Sigmoid colon (tissue), 6 donors: ENCODE measurements at regions not wholly inside any gene's neighbourhood (a gene's known extent, or its start where the extent isn't known, plus 50 kb on each side); places are given as distances from the start of the nearest gene placed in this dataset.

ENCODE experiments used
- DNase-seq: peaks from one replicate; pipeline ENCODE4 v3.0.0-alpha.2; 2019
- H3K27ac ChIP-seq, 4 donors: fragments of 200-600 bp; sonication (generic); one replicate each; pipeline ENCODE4 v1.5.1; 2016 to 2019; ENCODE audit warnings: mild to moderate bottlenecking in 1 of 4
- H3K27me3 ChIP-seq, 3 donors: fragments of 200-600 bp; sonication (generic); one replicate each; pipeline ENCODE4 v1.5.1; 2019; ENCODE audit warnings: mild to moderate bottlenecking in 1 of 3
- H3K36me3 ChIP-seq, 4 donors: fragments of 200-600 bp; sonication (generic); one replicate each; pipeline ENCODE4 v1.5.1; 2016 to 2019
- H3K4me1 ChIP-seq, 4 donors: fragments of 200-600 bp; sonication (generic); one replicate each; pipeline ENCODE4 v1.5.1; 2017 to 2019
- H3K4me3 ChIP-seq, 4 donors: fragments of 200-600 bp; sonication (generic); one replicate each; pipeline ENCODE4 v1.5.1; 2017 to 2019; ENCODE audit warnings: mild to moderate bottlenecking in 2 of 4, moderate library complexity in 1 of 4
- H3K9me3 ChIP-seq, 4 donors: fragments of 200-600 bp in 3 of 4; sonication (generic) in 3 of 4; one replicate each; pipeline versions ENCODE4 v1.5.1 to v1.6.1; 2013 to 2019
- CTCF ChIP-seq, 4 experiments: fragments of 450-650 bp in 3 of 4; fragments of 200-600 bp in 1 of 4; IDR thresholded peaks; one replicate each; pipeline ENCODE4 v1.5.1; 2016 to 2019; ENCODE audit warnings: antibody characterized with exemption in 4 of 4, mild to moderate bottlenecking in 3 of 4, moderate library complexity in 2 of 4
- EP300 ChIP-seq, 4 donors: sonication (generic); formaldehyde crosslinking; IDR thresholded peaks; one replicate each; pipeline ENCODE4 v1.6.1; 2017; ENCODE audit warnings: antibody characterized with exemption in 4 of 4
- POLR2A ChIP-seq, 2 donors: fragments of 450-650 bp; IDR thresholded peaks; one replicate each; pipeline ENCODE4 v1.6.1; 2016; ENCODE audit warnings: antibody characterized with exemption in 2 of 2, mild to moderate bottlenecking in 2 of 2, moderate library complexity in 2 of 2
- POLR2AphosphoS5 ChIP-seq, 4 donors: sonication (generic); formaldehyde crosslinking; IDR thresholded peaks; one replicate each; pipeline ENCODE4 v1.6.1; 2017; ENCODE audit warnings: antibody characterized with exemption in 4 of 4
- WGBS, 2 donors: extraction: QIAGEN DNeasy Blood & Tissue Kit; methylation state at CpG; one replicate each; pipeline ENCODE4 v1.1.7; 2013; 5-methylcytosine and 5-hydroxymethylcytosine counted together
- intact Hi-C: fragments of 100-400 bp; cut with DNase I; formaldehyde crosslinking; loops from one replicate; pipeline ENCODE4 v1.15.1; 2023
- donor health status: healthy with polysubstance abuse.
- donor health status: healthy.

GRCh38 chr14:97301931-97302559 lies 504.9 kb downstream of the VRK1 start:
- Histone ChIP-seq H3K4me1 (no peaks in the 10 kb centered on the region), H3K27me3 (no peaks in the 10 kb centered on the region), H3K27ac (no peak overlapping the region), H3K9me3 (no peaks in the 10 kb centered on the region), H3K4me3 (no peak overlapping the region), H3K36me3 (no peaks in the 10 kb centered on the region)
- intact Hi-C loops = no loop called here
- no peak for TF ChIP-seq POLR2A (IDR thresholded peaks at IDR 0.05)
- no peak for TF ChIP-seq POLR2AphosphoS5 (IDR thresholded peaks at IDR 0.05)
- TF ChIP-seq EP300 (IDR thresholded peaks at IDR 0.05) = no peak
- TF ChIP-seq CTCF (IDR thresholded peaks at IDR 0.05) = no peak
- WGBS, 2 donors = 42 to 63% methylated on average over 4 of the region's 4 CpGs
- no peak for DNase-seq

GRCh38 chr14:97306133-97306759 lies 509.1 kb downstream of the VRK1 start:
- 78 to 86% methylated on average over 3 of the region's 3 CpGs for WGBS, 2 donors
- Histone ChIP-seq H3K4me3 (no peak overlapping the region), H3K4me1 (no peaks in the 10 kb centered on the region), H3K36me3 (no peaks in the 10 kb centered on the region), H3K27ac (no peak overlapping the region), H3K9me3 (no peaks in the 10 kb centered on the region), H3K27me3 (no peaks in the 10 kb centered on the region)
- TF ChIP-seq EP300 (IDR thresholded peaks at IDR 0.05) (no peak), CTCF (IDR thresholded peaks at IDR 0.05) (no peak), POLR2AphosphoS5 (IDR thresholded peaks at IDR 0.05) (no peak), POLR2A (IDR thresholded peaks at IDR 0.05) (no peak)
- DNase-seq = no peak
- intact Hi-C loops = no loop called here

- H3K27me3 ChIP-seq = no peaks in the 10 kb centered on the region
- intact Hi-C loops = no loop called here
- WGBS, 2 donors = 66 to 72% methylated on average over 4 of the region's 4 CpGs
- no peak for DNase-seq
- no peaks in the 10 kb centered on the region for H3K9me3 ChIP-seq
- H3K4me1 ChIP-seq = no peaks in the 10 kb centered on the region
- no peak overlapping the region for H3K27ac ChIP-seq
- TF ChIP-seq POLR2AphosphoS5 (IDR thresholded peaks at IDR 0.05) (no peak), EP300 (IDR thresholded peaks at IDR 0.05) (no peak), POLR2A (IDR thresholded peaks at IDR 0.05) (no peak), CTCF (IDR thresholded peaks at IDR 0.05) (no peak)
- no peak overlapping the region for H3K4me3 ChIP-seq
- H3K36me3 ChIP-seq = no peaks in the 10 kb centered on the region
Observed at GRCh38 chr14:97306760-97307246, 509.6 kb downstream of the VRK1 start.

- intact Hi-C loops = no loop called here
- H3K9me3 ChIP-seq = peaks cover 0 to 2% (median 0%) of the 10 kb centered on the region in 4 donors
- 71 to 78% methylated on average over 3 of the region's 3 CpGs for WGBS, 2 donors
- H3K36me3 ChIP-seq = no peaks in the 10 kb centered on the region
- DNase-seq = no peak
- no peaks in the 10 kb centered on the region for H3K4me1 ChIP-seq
- no peak overlapping the region for H3K27ac ChIP-seq
- H3K27me3 ChIP-seq = no peaks in the 10 kb centered on the region
- H3K4me3 ChIP-seq = no peak overlapping the region
- no peak for TF ChIP-seq CTCF (IDR thresholded peaks at IDR 0.05)
- TF ChIP-seq POLR2AphosphoS5 (IDR thresholded peaks at IDR 0.05) = no peak
- no peak for TF ChIP-seq POLR2A (IDR thresholded peaks at IDR 0.05)
- TF ChIP-seq EP300 (IDR thresholded peaks at IDR 0.05) = no peak
Observed at GRCh38 chr14:97311411-97311810, 514.2 kb downstream of the VRK1 start.
